GM18861 (cell line): ENCODE measurements at regions not wholly inside any gene's neighbourhood (a gene's known extent, or its start where the extent isn't known, plus 50 kb on each side); places are given as distances from the start of the nearest gene placed in this dataset.
"Not testable (repeated sequence)": the region's sequence is repeated elsewhere in the genome, so short reads cannot be mapped to it uniquely, and the experiment has no call there.

Experiments used
- ATAC-seq: cut with Tn5 transposase; IDR thresholded peaks from one replicate; pipeline ENCODE4 v1.9.1; 2021; ENCODE audit not compliant: unreplicated experiment

- ATAC-seq = no peak
Observed at GRCh38 chr6:152811785-152812184, 61.2 kb downstream of the VIP start.

GRCh38 chr6:152815230-152815872 lies 64.8 kb downstream of the VIP start:
- ATAC-seq = no peak

GRCh38 chr6:152816055-152816454 lies 65.5 kb downstream of the VIP start:
- no peak for ATAC-seq

GRCh38 chr6:152821525-152821924 lies 70.9 kb downstream of the VIP start:
- ATAC-seq = no peak

GRCh38 chr6:152824666-152825065 lies 74.1 kb downstream of the VIP start:
- ATAC-seq = no peak

- no peak for ATAC-seq
Observed at GRCh38 chr6:152828431-152828830, 77.8 kb downstream of the VIP start.

GRCh38 chr6:152834366-152834765 lies 83.8 kb downstream of the VIP start:
- not testable (repeated sequence) for ATAC-seq

GRCh38 chr6:152836523-152836922 lies 85.9 kb downstream of the VIP start:
- ATAC-seq = no peak

- ATAC-seq = no peak
Observed at GRCh38 chr6:152845421-152845820, 94.8 kb downstream of the VIP start.

GRCh38 chr6:152846825-152847224 lies 96.2 kb downstream of the VIP start:
- ATAC-seq = no peak

GRCh38 chr6:152848919-152849318 lies 98.3 kb downstream of the VIP start:
- ATAC-seq = no peak

- no peak for ATAC-seq
Observed at GRCh38 chr6:152854086-152854795, 103.6 kb downstream of the VIP start.

- ATAC-seq = no peak
Observed at GRCh38 chr6:152858141-152858540, 107.5 kb downstream of the VIP start.

- ATAC-seq = no peak
Observed at GRCh38 chr6:152859225-152859624, 108.6 kb downstream of the VIP start.

- peak; percentile 95 for ATAC-seq
Observed at GRCh38 chr6:152863618-152864326, 113.2 kb downstream of the VIP start.

- ATAC-seq = no peak
Observed at GRCh38 chr6:152874267-152874666, 108.6 kb downstream of the FBXO5 start.

- no peak for ATAC-seq
Observed at GRCh38 chr6:152874846-152875568, 107.8 kb downstream of the FBXO5 start.

GRCh38 chr6:152879681-152880080 lies 103.2 kb downstream of the FBXO5 start:
- no peak for ATAC-seq

- no peak for ATAC-seq
Observed at GRCh38 chr6:152893187-152893586, 89.7 kb downstream of the FBXO5 start.

- ATAC-seq = no peak
Observed at GRCh38 chr6:152896923-152897322, 85.9 kb downstream of the FBXO5 start.

- peak; percentile 99 for ATAC-seq
Observed at GRCh38 chr6:152897807-152898399, 84.9 kb downstream of the FBXO5 start.
